SU-DHL-6 (cell line): ENCODE measurements at regions not wholly inside any gene's neighbourhood (a gene's known extent, or its start where the extent isn't known, plus 50 kb on each side); places are given as distances from the start of the nearest gene placed in this dataset.
"Not testable (repeated sequence)": the region's sequence is repeated elsewhere in the genome, so short reads cannot be mapped to it uniquely, and the experiment has no call there.

ENCODE experiments used
- H2AFZ ChIP-seq: fragments of 200-600 bp; sonication (generic); 2 replicates; pipeline ENCODE4 v1.6.1; 2014; ENCODE audit warnings: low read depth, mild to moderate bottlenecking, moderate library complexity, mixed read lengths, antibody characterized with exemption, low read length; ENCODE audit not compliant: severe bottlenecking
- H3F3A ChIP-seq: fragments of 200-600 bp; shearing (Covaris generic); 2 replicates; pipeline ENCODE4 v1.6.0; 2016; ENCODE audit warnings: antibody characterized with exemption, mild to moderate bottlenecking; ENCODE audit not compliant: insufficient read depth
- H3K27ac ChIP-seq: fragments of 200-600 bp; sonication (generic); 2 replicates; pipeline ENCODE4 v1.5.1; 2016; ENCODE audit warnings: low read depth, mild to moderate bottlenecking, low read length, moderate library complexity, mixed read lengths
- H3K27me3 ChIP-seq: fragments of 200-600 bp; sonication (generic), shearing (Covaris generic); 2 replicates; pipeline ENCODE4 v1.6.0; 2014; ENCODE audit warnings: mild to moderate bottlenecking, low read length
- H3K36me3 ChIP-seq: fragments of 200-600 bp; sonication (generic); 2 replicates; pipeline ENCODE4 v1.6.1; 2014; ENCODE audit warnings: mild to moderate bottlenecking, low read length, mixed read lengths
- H3K4me2 ChIP-seq: fragments of 300-600, 200-600 bp; shearing (Covaris generic), sonication (generic); 2 replicates; pipeline ENCODE4 v1.6.0; 2014; ENCODE audit warnings: low read length, low read depth, mild to moderate bottlenecking; ENCODE audit not compliant: poor library complexity, severe bottlenecking
- H3K4me3 ChIP-seq: fragments of 200-600 bp; sonication (generic); 2 replicates; pipeline ENCODE4 v1.5.1; 2014; ENCODE audit warnings: antibody characterized with exemption, low read length, mild to moderate bottlenecking, mixed read lengths; ENCODE audit not compliant: insufficient read depth, poor library complexity, severe bottlenecking
- H3K79me2 ChIP-seq: fragments of 200-600 bp; sonication (generic); 2 replicates; pipeline ENCODE4 v1.6.1; 2014; ENCODE audit warnings: mild to moderate bottlenecking, low read length, moderate library complexity; ENCODE audit not compliant: insufficient read depth
- H3K9ac ChIP-seq: fragments of 200-600 bp; sonication (generic); 2 replicates; pipeline ENCODE4 v1.7.0; 2014; ENCODE audit warnings: mild to moderate bottlenecking, low read length
- H3K9me2 ChIP-seq: fragments of 200-600 bp; sonication (generic); replicated peaks from 2 replicates; pipeline ENCODE4 v1.6.1; 2014; ENCODE audit warnings: low read length; ENCODE audit not compliant: insufficient read depth
- H3K9me3 ChIP-seq: fragments of 200-600 bp; sonication (generic); 2 replicates; pipeline ENCODE4 v1.6.1; 2014; ENCODE audit warnings: low read length, mixed read lengths; ENCODE audit not compliant: insufficient read depth
- H4K20me1 ChIP-seq: fragments of 200-600 bp; sonication (generic); 2 replicates; pipeline ENCODE4 v1.6.1; 2014; ENCODE audit warnings: low read depth, mild to moderate bottlenecking, antibody characterized with exemption, low read length, moderate library complexity, mixed read lengths
- EZH2phosphoT487 ChIP-seq: fragments of 200-600 bp; sonication (generic), shearing (Covaris generic); conservative IDR thresholded peaks from 2 replicates; pipeline ENCODE4 v1.6.1; 2018; ENCODE audit warnings: mild to moderate bottlenecking, antibody characterized with exemption, low read length, moderate library complexity, mixed read lengths
- TF ChIP-seq, protein P1 (sequence below): fragments of 200-600 bp; sonication (generic); IDR thresholded peaks from one replicate; pipeline ENCODE4 v1.5.1; 2017; ENCODE audit warnings: antibody characterized with exemption, mild to moderate bottlenecking, low read length, moderate library complexity; ENCODE audit not compliant: insufficient read depth, poor library complexity, severe bottlenecking

DNA sequence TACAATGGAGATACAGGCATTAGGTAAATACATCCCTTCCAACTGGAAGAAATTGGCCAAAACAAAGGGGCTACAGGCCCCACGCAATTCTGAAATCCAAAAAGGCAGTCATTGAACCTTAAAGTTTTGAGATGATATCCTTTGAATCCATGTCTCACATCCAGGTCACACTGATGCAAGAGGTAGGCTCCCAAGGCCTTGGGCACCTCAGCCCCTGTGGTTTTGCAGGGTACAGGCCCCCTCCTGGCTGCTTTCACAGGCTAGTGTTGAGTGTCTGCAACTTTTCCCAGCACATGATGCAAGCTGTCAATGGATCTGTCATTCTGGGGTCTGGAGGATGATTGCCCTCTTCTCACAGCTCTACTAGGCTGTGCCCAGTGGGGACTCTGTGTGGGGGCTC is 766.7 kb downstream of the ZBBX start:
- no peaks in the 10 kb centered on the region for H3K79me2 ChIP-seq
- no peaks in the 10 kb centered on the region for H3K9me3 ChIP-seq
- H3K9ac ChIP-seq: no peak overlapping the region
- no peaks in the 10 kb centered on the region for H3K9me2 ChIP-seq
- peak overlapping the region; percentile 49; the same call in 1 of the 2 replicates for H3K27ac ChIP-seq
- no peak overlapping the region for H2AFZ ChIP-seq
- TF ChIP-seq, protein P1, sequence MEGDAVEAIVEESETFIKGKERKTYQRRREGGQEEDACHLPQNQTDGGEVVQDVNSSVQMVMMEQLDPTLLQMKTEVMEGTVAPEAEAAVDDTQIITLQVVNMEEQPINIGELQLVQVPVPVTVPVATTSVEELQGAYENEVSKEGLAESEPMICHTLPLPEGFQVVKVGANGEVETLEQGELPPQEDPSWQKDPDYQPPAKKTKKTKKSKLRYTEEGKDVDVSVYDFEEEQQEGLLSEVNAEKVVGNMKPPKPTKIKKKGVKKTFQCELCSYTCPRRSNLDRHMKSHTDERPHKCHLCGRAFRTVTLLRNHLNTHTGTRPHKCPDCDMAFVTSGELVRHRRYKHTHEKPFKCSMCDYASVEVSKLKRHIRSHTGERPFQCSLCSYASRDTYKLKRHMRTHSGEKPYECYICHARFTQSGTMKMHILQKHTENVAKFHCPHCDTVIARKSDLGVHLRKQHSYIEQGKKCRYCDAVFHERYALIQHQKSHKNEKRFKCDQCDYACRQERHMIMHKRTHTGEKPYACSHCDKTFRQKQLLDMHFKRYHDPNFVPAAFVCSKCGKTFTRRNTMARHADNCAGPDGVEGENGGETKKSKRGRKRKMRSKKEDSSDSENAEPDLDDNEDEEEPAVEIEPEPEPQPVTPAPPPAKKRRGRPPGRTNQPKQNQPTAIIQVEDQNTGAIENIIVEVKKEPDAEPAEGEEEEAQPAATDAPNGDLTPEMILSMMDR: no peak
- TF ChIP-seq EZH2phosphoT487: no peak
- no peak overlapping the region for H3K4me2 ChIP-seq
- H3F3A ChIP-seq: no peaks in the 10 kb centered on the region
- no peaks in the 10 kb centered on the region for H3K27me3 ChIP-seq
- no peaks in the 10 kb centered on the region for H3K36me3 ChIP-seq
- no peaks in the 10 kb centered on the region for H4K20me1 ChIP-seq
- H3K4me3 ChIP-seq: no peak overlapping the region

DNA sequence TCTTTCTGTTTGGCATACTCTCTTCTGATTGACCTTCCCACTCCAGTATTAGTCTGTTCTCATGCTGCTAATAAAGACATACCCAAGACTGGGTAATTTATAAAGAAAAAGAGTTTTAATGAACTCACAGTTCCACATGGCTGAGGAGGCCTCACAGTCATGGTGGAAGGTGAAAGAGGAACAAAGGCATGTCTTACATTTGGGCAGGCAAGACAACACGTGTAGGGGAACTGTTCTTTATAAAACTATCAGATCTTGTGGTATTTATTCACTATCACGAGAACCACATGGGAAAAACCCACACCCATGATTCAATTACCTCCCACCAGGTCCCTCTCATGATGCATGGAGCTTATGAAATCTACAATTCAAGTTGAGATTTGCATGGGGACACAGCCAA is 767.3 kb downstream of the ZBBX start:
- H3K4me2 ChIP-seq: peak overlapping the region; percentile 1
- H3K4me3 ChIP-seq, H3K79me2 ChIP-seq, H3K9me2 ChIP-seq, H3K36me3 ChIP-seq, H4K20me1 ChIP-seq, H3K9me3 ChIP-seq, H3K9ac ChIP-seq, H3F3A ChIP-seq, H3K27me3 ChIP-seq: not testable (repeated sequence)
- peak overlapping the region; percentile 83 for H2AFZ ChIP-seq
- H3K27ac ChIP-seq: peak overlapping the region; percentile 49

DNA sequence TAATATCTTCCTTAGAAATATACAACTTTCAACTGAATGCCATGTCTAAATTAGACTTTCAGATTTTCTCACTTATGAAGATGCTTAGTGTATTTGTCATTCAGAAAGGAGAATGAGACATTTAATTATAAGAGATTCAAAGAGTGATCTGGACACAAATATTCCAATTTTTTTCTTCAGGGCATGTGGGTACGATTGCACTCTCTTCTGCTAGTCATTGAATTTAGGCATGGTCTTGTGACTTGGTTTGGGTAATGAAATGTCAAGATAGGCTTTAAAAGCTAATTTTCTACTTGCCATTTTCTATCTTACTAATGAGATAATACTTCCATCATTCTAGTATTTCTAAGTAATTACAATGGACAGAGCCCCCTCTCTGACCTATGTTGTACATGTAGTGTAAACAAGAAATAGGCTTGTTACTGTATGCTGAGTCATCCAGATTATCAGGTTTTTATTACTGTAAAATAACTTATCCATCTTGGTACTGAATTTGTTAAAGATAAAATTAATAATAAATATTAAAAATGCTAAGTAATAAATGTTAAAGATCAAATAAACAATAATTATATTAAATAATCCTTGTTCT is 770.8 kb upstream of the BCHE start:
- Histone ChIP-seq H3K27ac (no peak overlapping the region), H2AFZ (no peak overlapping the region), H3K9me2 (no peaks in the 10 kb centered on the region), H3K36me3 (no peaks in the 10 kb centered on the region), H3K4me2 (no peak overlapping the region), H3K27me3 (no peaks in the 10 kb centered on the region), H3F3A (no peaks in the 10 kb centered on the region), H4K20me1 (no peaks in the 10 kb centered on the region), H3K9ac (no peak overlapping the region), H3K9me3 (no peaks in the 10 kb centered on the region), H3K79me2 (no peaks in the 10 kb centered on the region), H3K4me3 (no peak overlapping the region)
- TF ChIP-seq, protein P1: no peak
- no peak for TF ChIP-seq EZH2phosphoT487

DNA sequence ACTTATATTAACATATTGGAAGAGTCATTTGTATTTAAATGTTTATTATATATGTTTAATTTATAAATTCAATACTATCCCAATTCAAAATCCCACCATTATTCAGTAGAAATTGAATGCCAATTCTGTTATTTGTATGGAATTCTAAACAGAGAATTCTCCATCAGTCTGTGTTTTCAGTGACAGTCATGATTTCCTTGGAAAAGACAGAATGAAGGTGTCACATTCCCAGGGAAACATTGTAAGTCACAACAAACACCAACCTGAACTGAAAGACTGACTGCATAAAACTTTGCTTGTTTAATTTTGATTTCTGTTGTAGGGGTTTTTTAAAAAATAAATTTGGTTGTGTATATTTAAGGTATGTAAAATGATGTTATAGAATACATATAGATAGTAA is 769.8 kb upstream of the BCHE start:
- no peak overlapping the region for H3K4me3 ChIP-seq
- no peaks in the 10 kb centered on the region for H3K9me3 ChIP-seq
- no peaks in the 10 kb centered on the region for H3K27me3 ChIP-seq
- no peaks in the 10 kb centered on the region for H3K36me3 ChIP-seq
- H3K4me2 ChIP-seq: no peak overlapping the region
- no peak overlapping the region for H3K9ac ChIP-seq
- TF ChIP-seq, protein P1: no peak
- no peak for TF ChIP-seq EZH2phosphoT487
- H3K79me2 ChIP-seq: no peaks in the 10 kb centered on the region
- no peaks in the 10 kb centered on the region for H3K9me2 ChIP-seq
- H3F3A ChIP-seq: no peaks in the 10 kb centered on the region
- no peaks in the 10 kb centered on the region for H4K20me1 ChIP-seq
- H3K27ac ChIP-seq: no peak overlapping the region
- H2AFZ ChIP-seq: no peak overlapping the region
